Endodermal cell (in vitro differentiated cells): ENCODE measurements at regions not wholly inside any gene's neighbourhood (a gene's known extent, or its start where the extent isn't known, plus 50 kb on each side); places are given as distances from the start of the nearest gene placed in this dataset.

Source experiments
- DNase-seq: peaks from one replicate; pipeline ENCODE4 v3.0.0-alpha.2; 2017
- H3K27ac ChIP-seq: 2 replicates; pipeline ENCODE4 v1.5.1; 2013; ENCODE audit warnings: mild to moderate bottlenecking, low read depth, low read length, moderate library complexity
- H3K27me3 ChIP-seq: 2 replicates; pipeline ENCODE4 v1.6.1; 2013; ENCODE audit warnings: mild to moderate bottlenecking, low read length, moderate library complexity; ENCODE audit not compliant: insufficient read depth, control insufficient read depth, poor library complexity, severe bottlenecking
- H3K36me3 ChIP-seq: 2 replicates; pipeline ENCODE4 v1.7.0; 2013; ENCODE audit warnings: mild to moderate bottlenecking, low read length, moderate library complexity; ENCODE audit not compliant: control insufficient read depth, insufficient read depth
- H3K4me1 ChIP-seq: one replicate; pipeline ENCODE4 v1.7.0; 2013; ENCODE audit warnings: low read length; ENCODE audit not compliant: control insufficient read depth, insufficient read depth
- H3K4me3 ChIP-seq: 2 replicates; pipeline ENCODE4 v1.5.1; 2013; ENCODE audit warnings: mild to moderate bottlenecking, low read length, moderate library complexity
- H3K9ac ChIP-seq: 2 replicates; pipeline ENCODE4 v1.6.1; 2013; ENCODE audit warnings: mild to moderate bottlenecking, low read length, moderate library complexity; ENCODE audit not compliant: poor library complexity, severe bottlenecking; ENCODE audit errors: extremely low read depth
- H3K9me3 ChIP-seq: 2 replicates; pipeline ENCODE4 v1.6.1; 2013; ENCODE audit warnings: mild to moderate bottlenecking, low read length, moderate library complexity; ENCODE audit not compliant: control insufficient read depth
- H3K27ac Mint-ChIP-seq: 2 replicates; pipeline ENCODE4 v1.8.0; 2020; ENCODE audit warnings: mixed read lengths
- H3K27me3 Mint-ChIP-seq: 2 replicates; pipeline ENCODE4 v1.8.0; 2021; ENCODE audit warnings: mild to moderate bottlenecking, mixed read lengths; ENCODE audit not compliant: insufficient read depth
- H3K36me3 Mint-ChIP-seq: 2 replicates; pipeline ENCODE4 v1.8.0; 2020; ENCODE audit warnings: low read depth, mixed read lengths
- H3K4me1 Mint-ChIP-seq: 2 replicates; pipeline ENCODE4 v1.8.0; 2020; ENCODE audit warnings: mixed read lengths
- H3K4me3 Mint-ChIP-seq: 2 replicates; pipeline ENCODE4 v1.8.0; 2020; ENCODE audit warnings: mild to moderate bottlenecking, moderate library complexity, mixed read lengths
- H3K9me3 Mint-ChIP-seq: 2 replicates; pipeline ENCODE4 v1.8.0; 2020; ENCODE audit warnings: mild to moderate bottlenecking, mixed read lengths
- WGBS, 2 experiments: methylation state at CpG; one replicate each; pipeline versions ENCODE4 v1.1.5 to v1.1.7; 2013; ENCODE audit warnings: missing lambda C conversion rate in 2 of 2, mixed read lengths in 1 of 2; ENCODE audit not compliant: insufficient coverage in 1 of 2, insufficient read length in 1 of 2; 5-methylcytosine and 5-hydroxymethylcytosine counted together
- TF ChIP-seq, protein P1 (sequence below): fragments of 200-600 bp; sonication (generic); conservative IDR thresholded peaks from 2 replicates; pipeline ENCODE4 v1.5.0; 2021; ENCODE audit warnings: antibody characterized with exemption, mild to moderate bottlenecking

DNA sequence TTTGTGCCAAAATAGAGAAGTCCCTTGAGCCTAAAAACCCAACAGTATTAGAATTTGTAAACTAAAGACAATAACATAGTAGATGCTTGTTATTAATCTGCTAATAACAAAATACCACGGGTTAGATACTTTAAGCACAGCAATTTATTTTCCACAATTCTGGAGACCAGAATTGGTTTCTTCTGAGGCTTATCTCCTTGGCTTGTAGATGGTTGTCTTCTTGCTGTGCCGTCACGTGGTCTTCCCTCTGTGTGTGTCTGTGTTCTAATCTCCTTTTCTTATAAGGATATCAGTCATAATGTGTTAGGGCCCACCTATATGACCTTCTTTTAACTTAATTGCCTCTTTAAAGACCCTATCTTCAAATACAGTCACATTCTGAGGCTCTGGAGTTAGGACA is 260.1 kb downstream of the CYRIA start:
- no peak overlapping the region for H3K27ac ChIP-seq
- no peak overlapping the region for H3K27ac Mint-ChIP-seq
- peaks cover 2% of the 10 kb centered on the region for H3K4me1 ChIP-seq
- no peaks in the 10 kb centered on the region for H3K9me3 ChIP-seq
- H3K4me3 Mint-ChIP-seq = no peak overlapping the region
- H3K9ac ChIP-seq = no peak overlapping the region
- 89 to 100% methylated on average over 1 to 3 of the region's 3 CpGs for WGBS, 2 experiments
- no peaks in the 10 kb centered on the region for H3K36me3 Mint-ChIP-seq
- no peak overlapping the region for H3K4me3 ChIP-seq
- TF ChIP-seq, protein P1, sequence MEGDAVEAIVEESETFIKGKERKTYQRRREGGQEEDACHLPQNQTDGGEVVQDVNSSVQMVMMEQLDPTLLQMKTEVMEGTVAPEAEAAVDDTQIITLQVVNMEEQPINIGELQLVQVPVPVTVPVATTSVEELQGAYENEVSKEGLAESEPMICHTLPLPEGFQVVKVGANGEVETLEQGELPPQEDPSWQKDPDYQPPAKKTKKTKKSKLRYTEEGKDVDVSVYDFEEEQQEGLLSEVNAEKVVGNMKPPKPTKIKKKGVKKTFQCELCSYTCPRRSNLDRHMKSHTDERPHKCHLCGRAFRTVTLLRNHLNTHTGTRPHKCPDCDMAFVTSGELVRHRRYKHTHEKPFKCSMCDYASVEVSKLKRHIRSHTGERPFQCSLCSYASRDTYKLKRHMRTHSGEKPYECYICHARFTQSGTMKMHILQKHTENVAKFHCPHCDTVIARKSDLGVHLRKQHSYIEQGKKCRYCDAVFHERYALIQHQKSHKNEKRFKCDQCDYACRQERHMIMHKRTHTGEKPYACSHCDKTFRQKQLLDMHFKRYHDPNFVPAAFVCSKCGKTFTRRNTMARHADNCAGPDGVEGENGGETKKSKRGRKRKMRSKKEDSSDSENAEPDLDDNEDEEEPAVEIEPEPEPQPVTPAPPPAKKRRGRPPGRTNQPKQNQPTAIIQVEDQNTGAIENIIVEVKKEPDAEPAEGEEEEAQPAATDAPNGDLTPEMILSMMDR = no peak
- no peaks in the 10 kb centered on the region for H3K36me3 ChIP-seq
- peaks cover 27% of the 10 kb centered on the region for H3K4me1 Mint-ChIP-seq
- DNase-seq = no peak
- H3K27me3 Mint-ChIP-seq = no peaks in the 10 kb centered on the region
- no peaks in the 10 kb centered on the region for H3K9me3 Mint-ChIP-seq
- no peaks in the 10 kb centered on the region for H3K27me3 ChIP-seq

DNA sequence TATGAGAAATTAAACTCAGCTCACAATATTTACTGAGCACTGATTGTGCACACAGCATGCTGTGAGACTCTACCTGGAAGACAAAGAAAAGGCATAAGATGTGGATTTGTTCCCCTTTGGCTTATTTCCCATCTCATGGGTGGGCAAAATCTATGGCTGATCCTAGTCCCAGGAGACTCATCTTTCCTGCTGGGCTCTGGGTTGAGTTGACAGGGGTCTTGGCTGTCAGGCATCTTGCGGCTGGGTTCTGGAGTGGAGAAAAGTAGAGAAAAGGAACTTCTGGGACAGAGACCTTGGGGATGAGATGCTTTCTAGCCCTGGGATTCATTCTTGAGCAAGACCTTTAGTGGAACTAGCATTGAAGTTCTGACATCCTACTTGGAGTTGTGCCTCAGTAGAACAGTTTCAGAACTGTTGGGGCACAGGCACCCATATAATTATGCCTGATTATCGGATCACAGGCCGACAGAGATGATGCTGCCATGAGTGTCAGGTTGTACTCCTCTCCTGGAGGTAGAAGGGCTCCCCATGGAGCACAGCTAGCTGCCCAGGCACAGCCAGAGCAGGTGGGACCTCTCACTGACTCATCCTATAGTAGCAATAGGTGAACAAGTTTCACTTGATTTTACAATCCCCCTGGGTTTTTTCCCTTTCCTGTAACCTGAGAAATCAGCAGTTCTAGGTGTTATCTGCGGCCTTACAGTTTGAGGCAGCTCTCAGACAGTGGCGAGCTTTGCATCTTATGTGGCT is 260.9 kb downstream of the CYRIA start:
- Mint-ChIP-seq H3K4me3 (no peak overlapping the region), H3K36me3 (no peaks in the 10 kb centered on the region), H3K27me3 (no peaks in the 10 kb centered on the region), H3K9me3 (no peaks in the 10 kb centered on the region), H3K27ac (no peak overlapping the region), H3K4me1 (peaks cover 27% of the 10 kb centered on the region)
- Histone ChIP-seq H3K36me3 (no peaks in the 10 kb centered on the region), H3K4me1 (peaks cover 2% of the 10 kb centered on the region), H3K9me3 (no peaks in the 10 kb centered on the region), H3K9ac (no peak overlapping the region), H3K27ac (no peak overlapping the region), H3K4me3 (no peak overlapping the region), H3K27me3 (no peaks in the 10 kb centered on the region)
- 95 to 100% methylated on average over 3 to 5 of the region's 5 CpGs for WGBS, 2 experiments
- TF ChIP-seq, protein P1 = no peak
- no peak for DNase-seq

DNA sequence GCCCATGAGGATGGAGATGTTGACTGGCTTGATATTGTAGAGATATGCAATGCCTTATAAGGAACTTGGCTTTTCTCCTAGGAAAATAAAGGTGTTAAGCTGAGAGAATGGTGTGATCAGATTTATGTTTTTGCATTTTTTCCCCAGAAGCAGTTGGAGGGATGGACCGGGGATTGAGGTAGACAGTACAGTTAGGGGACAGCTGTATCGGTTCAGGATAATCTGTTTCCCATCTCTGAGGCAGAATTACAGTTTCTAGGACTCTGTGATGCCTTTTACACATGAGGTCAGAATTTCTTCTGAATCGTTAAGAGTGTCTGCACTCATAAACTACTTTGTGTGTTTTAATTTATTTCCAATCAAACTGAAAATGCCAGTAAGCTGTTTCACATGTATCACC is 261.5 kb downstream of the CYRIA start:
- no peaks in the 10 kb centered on the region for H3K27me3 Mint-ChIP-seq
- Histone ChIP-seq H3K4me1 (peaks cover 2% of the 10 kb centered on the region), H3K9me3 (no peaks in the 10 kb centered on the region), H3K36me3 (no peaks in the 10 kb centered on the region), H3K4me3 (no peak overlapping the region), H3K27me3 (no peaks in the 10 kb centered on the region), H3K27ac (no peak overlapping the region), H3K9ac (no peak overlapping the region)
- H3K4me1 Mint-ChIP-seq = peaks cover 26% of the 10 kb centered on the region
- no peak overlapping the region for H3K27ac Mint-ChIP-seq
- H3K36me3 Mint-ChIP-seq = no peaks in the 10 kb centered on the region
- H3K4me3 Mint-ChIP-seq = no peak overlapping the region
- no peak for DNase-seq
- TF ChIP-seq, protein P1 = no peak
- 87 to 97% methylated on average over 3 of the region's 3 CpGs for WGBS, 2 experiments
- no peaks in the 10 kb centered on the region for H3K9me3 Mint-ChIP-seq
